Panc1 (cell line): ENCODE measurements at regions not wholly inside any gene's neighbourhood (a gene's known extent, or its start where the extent isn't known, plus 50 kb on each side); places are given as distances from the start of the nearest gene placed in this dataset.

Experiments used
- POLR2AphosphoS5 ChIP-seq: IDR thresholded peaks from 2 replicates; pipeline ENCODE4 v1.6.1; 2012; ENCODE audit warnings: mild to moderate bottlenecking, low read depth, low read length, moderate library complexity
- SIN3A ChIP-seq: IDR thresholded peaks from 2 replicates; pipeline ENCODE4 v1.6.1; 2012; ENCODE audit warnings: low read depth, mild to moderate bottlenecking, low read length, moderate library complexity, borderline replicate concordance; ENCODE audit not compliant: insufficient read depth
- TCF7L2 ChIP-seq: IDR thresholded peaks from 2 replicates; pipeline ENCODE4 v1.6.1; 2011; ENCODE audit warnings: mild to moderate bottlenecking, low read depth, low read length, inconsistent platforms
- TF ChIP-seq, protein P1 (sequence below): fragments of 450-650 bp; IDR thresholded peaks from 2 replicates; pipeline ENCODE4 v1.5.1; 2017; ENCODE audit warnings: mild to moderate bottlenecking

DNA sequence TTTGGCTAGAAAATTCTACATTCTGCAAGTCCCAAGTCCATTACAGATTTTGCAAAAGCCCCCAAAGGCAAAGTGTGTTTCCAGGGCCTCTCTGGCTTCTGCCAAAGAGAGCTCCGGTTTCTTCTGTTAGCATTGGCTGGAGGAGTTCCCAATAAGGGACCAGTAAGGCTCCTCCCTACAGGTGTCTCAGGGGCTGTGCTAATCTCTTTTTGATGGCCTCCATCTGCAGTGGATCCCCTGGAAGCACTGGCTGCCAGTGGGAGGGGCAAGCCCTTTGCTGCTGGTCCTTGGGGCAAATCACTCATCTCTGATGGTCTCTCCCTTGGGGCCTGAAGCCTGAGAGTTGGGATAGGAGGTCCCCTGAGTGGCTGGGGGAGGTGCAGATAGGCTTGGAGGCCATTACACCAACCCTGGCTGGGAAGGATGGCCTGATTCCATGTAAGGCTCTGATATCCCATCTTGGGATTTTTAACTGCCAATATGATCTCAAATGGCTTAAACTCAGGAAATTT is 89.1 kb upstream of the USP24 start:
- TF ChIP-seq, protein P1, sequence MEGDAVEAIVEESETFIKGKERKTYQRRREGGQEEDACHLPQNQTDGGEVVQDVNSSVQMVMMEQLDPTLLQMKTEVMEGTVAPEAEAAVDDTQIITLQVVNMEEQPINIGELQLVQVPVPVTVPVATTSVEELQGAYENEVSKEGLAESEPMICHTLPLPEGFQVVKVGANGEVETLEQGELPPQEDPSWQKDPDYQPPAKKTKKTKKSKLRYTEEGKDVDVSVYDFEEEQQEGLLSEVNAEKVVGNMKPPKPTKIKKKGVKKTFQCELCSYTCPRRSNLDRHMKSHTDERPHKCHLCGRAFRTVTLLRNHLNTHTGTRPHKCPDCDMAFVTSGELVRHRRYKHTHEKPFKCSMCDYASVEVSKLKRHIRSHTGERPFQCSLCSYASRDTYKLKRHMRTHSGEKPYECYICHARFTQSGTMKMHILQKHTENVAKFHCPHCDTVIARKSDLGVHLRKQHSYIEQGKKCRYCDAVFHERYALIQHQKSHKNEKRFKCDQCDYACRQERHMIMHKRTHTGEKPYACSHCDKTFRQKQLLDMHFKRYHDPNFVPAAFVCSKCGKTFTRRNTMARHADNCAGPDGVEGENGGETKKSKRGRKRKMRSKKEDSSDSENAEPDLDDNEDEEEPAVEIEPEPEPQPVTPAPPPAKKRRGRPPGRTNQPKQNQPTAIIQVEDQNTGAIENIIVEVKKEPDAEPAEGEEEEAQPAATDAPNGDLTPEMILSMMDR, result no peak
- TF ChIP-seq POLR2AphosphoS5 (no peak), SIN3A (no peak), TCF7L2 (no peak)
